ENCODE measurements at regions not wholly inside any gene's neighbourhood (a gene's known extent, or its start where the extent isn't known, plus 50 kb on each side); places are given as distances from the start of the nearest gene placed in this dataset.

GRCh38 chr4:93947286-93947685 is 118.7 kb downstream of the ATOH1 start:
- no peak for TF ChIP-seq EZH2 (conservative IDR thresholded peaks at IDR 0.05; ENCODE audit: low read depth, low read length)
- TF ChIP-seq NFIB (CRISPR knock-in tag; IDR thresholded peaks at IDR 0.05; ENCODE audit: borderline replicate concordance), result no peak
- no peak for TF ChIP-seq SRY (CRISPR knock-in tag; IDR thresholded peaks at IDR 0.05)
- TF ChIP-seq DMAP1 (CRISPR knock-in tag; IDR thresholded peaks at IDR 0.05), result no peak
- no peak for TF ChIP-seq TFDP2 (CRISPR knock-in tag; IDR thresholded peaks at IDR 0.05)
- no peak for TF ChIP-seq STAT5B (CRISPR knock-in tag; IDR thresholded peaks at IDR 0.05)
- TF ChIP-seq TCF12 (IDR thresholded peaks at IDR 0.05), result no peak
- TF ChIP-seq TCF12 (CRISPR knock-in tag; IDR thresholded peaks at IDR 0.05), result no peak

All from HepG2 (cell line).